WTC11 (cell line): ENCODE measurements at regions not wholly inside any gene's neighbourhood (a gene's known extent, or its start where the extent isn't known, plus 50 kb on each side); places are given as distances from the start of the nearest gene placed in this dataset.

Source experiments
- ATAC-seq: fragments of 200-7000 bp; cut with Tn5 transposase; 2 replicates; pipeline ENCODE4 v1.10.0; 2021; ENCODE audit warnings: mild to moderate bottlenecking, moderate library complexity
- CTCF ChIA-PET: fragments of 300-600 bp; sonication (Branson Sonifier 250); formaldehyde crosslinking; loops from one replicate; lab custom pipeline; 2021; ENCODE audit warnings: antibody characterized with exemption; lab: Charles Lee
- POLR2A ChIA-PET: fragments of 350-600 bp; sonication (Branson Sonifier 250); formaldehyde crosslinking; loops from one replicate; lab custom pipeline; 2021; ENCODE audit warnings: antibody characterized with exemption; lab: Charles Lee
- DNase-seq: peaks from one replicate; pipeline ENCODE4 v3.0.0; 2021; ENCODE audit warnings: low spot score
- H3K27ac Mint-ChIP-seq: 2 replicates; pipeline ENCODE4 v1.8.0; 2021; ENCODE audit warnings: mixed read lengths
- H3K27me3 Mint-ChIP-seq: 2 replicates; pipeline ENCODE4 v1.8.0; 2021; ENCODE audit warnings: low read depth, mild to moderate bottlenecking, moderate library complexity, mixed read lengths
- H3K36me3 Mint-ChIP-seq: 2 replicates; pipeline ENCODE4 v1.8.0; 2021; ENCODE audit warnings: mixed read lengths
- H3K4me1 Mint-ChIP-seq: 2 replicates; pipeline ENCODE4 v1.8.0; 2022; ENCODE audit warnings: mixed read lengths
- H3K4me3 Mint-ChIP-seq: 2 replicates; pipeline ENCODE4 v1.8.0; 2021; ENCODE audit warnings: mild to moderate bottlenecking, moderate library complexity, mixed read lengths
- H3K9me3 Mint-ChIP-seq: 2 replicates; pipeline ENCODE4 v1.8.0; 2021; ENCODE audit warnings: mixed read lengths
- CBFB ChIP-seq: sonication (generic); formaldehyde crosslinking; IDR thresholded peaks from 2 replicates; pipeline ENCODE4 v1.8.1; 2022; ENCODE audit warnings: mild to moderate bottlenecking, low read depth, missing genetic modification reagents
- CDX4 ChIP-seq: fragments of 250-450 bp; sonication (Bioruptor Pico); IDR thresholded peaks from 2 replicates; pipeline ENCODE4 v1.9.0; 2021; ENCODE audit warnings: moderate library complexity, mild to moderate bottlenecking, inconsistent platforms, borderline replicate concordance
- E2F1 ChIP-seq: sonication (generic); formaldehyde crosslinking; IDR thresholded peaks from 2 replicates; pipeline ENCODE4 v1.8.0; 2022; ENCODE audit warnings: mild to moderate bottlenecking, missing genetic modification reagents
- E2F4 ChIP-seq: sonication (generic); formaldehyde crosslinking; IDR thresholded peaks from 2 replicates; pipeline ENCODE4 v1.8.1; 2022; ENCODE audit warnings: low read depth, mild to moderate bottlenecking, moderate library complexity, missing genetic modification reagents, borderline replicate concordance
- ETV6 ChIP-seq: sonication (generic); formaldehyde crosslinking; IDR thresholded peaks from 2 replicates; pipeline ENCODE4 v1.8.1; 2022; ENCODE audit warnings: mild to moderate bottlenecking, missing genetic modification reagents
- FOXP1 ChIP-seq: sonication (generic); formaldehyde crosslinking; IDR thresholded peaks from 2 replicates; pipeline ENCODE4 v1.8.0; 2022; ENCODE audit warnings: missing genetic modification reagents, mild to moderate bottlenecking, moderate library complexity, borderline replicate concordance
- GRHL2 ChIP-seq: fragments of 250-450 bp; sonication (Bioruptor Pico); IDR thresholded peaks from 2 replicates; pipeline ENCODE4 v1.8.0; 2022; ENCODE audit warnings: mild to moderate bottlenecking, moderate library complexity; ENCODE audit not compliant: insufficient replicate concordance, severe bottlenecking
- HMGA2 ChIP-seq: fragments of 250-450 bp; sonication (Bioruptor Pico); IDR thresholded peaks from 2 replicates; pipeline ENCODE4 v1.4.0; 2021; ENCODE audit warnings: mild to moderate bottlenecking, moderate library complexity
- IRF2 ChIP-seq: sonication (generic); formaldehyde crosslinking; IDR thresholded peaks from 2 replicates; pipeline ENCODE4 v1.8.0; 2022; ENCODE audit warnings: low read depth, missing genetic modification reagents, borderline replicate concordance
- MAX ChIP-seq: sonication (generic); formaldehyde crosslinking; IDR thresholded peaks from 2 replicates; pipeline ENCODE4 v1.8.0; 2022; ENCODE audit warnings: mild to moderate bottlenecking, missing genetic modification reagents
- NFE2L1 ChIP-seq: sonication (generic); formaldehyde crosslinking; IDR thresholded peaks from 2 replicates; pipeline ENCODE4 v1.8.1; 2023; ENCODE audit warnings: missing genetic modification reagents
- NFYB ChIP-seq: sonication (generic); formaldehyde crosslinking; conservative IDR thresholded peaks from 2 replicates; pipeline ENCODE4 v1.8.0; 2022; ENCODE audit warnings: low read depth, missing genetic modification reagents
- NR3C1 ChIP-seq: sonication (generic); formaldehyde crosslinking; conservative IDR thresholded peaks from 2 replicates; pipeline ENCODE4 v1.8.1; 2023; ENCODE audit warnings: low read depth, mild to moderate bottlenecking, missing genetic modification reagents
- OVOL2 ChIP-seq: fragments of 250-450 bp; sonication (Bioruptor Pico); IDR thresholded peaks from 2 replicates; pipeline ENCODE4 v1.9.0; 2021; ENCODE audit warnings: mild to moderate bottlenecking, borderline replicate concordance
- PRDM15 ChIP-seq: sonication (generic); formaldehyde crosslinking; IDR thresholded peaks from 2 replicates; pipeline ENCODE4 v1.8.0; 2022; ENCODE audit warnings: missing genetic modification reagents
- SMAD4 ChIP-seq: sonication (generic); formaldehyde crosslinking; IDR thresholded peaks from 2 replicates; pipeline ENCODE4 v1.8.0; 2022; ENCODE audit warnings: mild to moderate bottlenecking, missing genetic modification reagents
- SP1 ChIP-seq: sonication (generic); formaldehyde crosslinking; conservative IDR thresholded peaks from 2 replicates; pipeline ENCODE4 v1.8.1; 2022; ENCODE audit warnings: missing genetic modification reagents
- STAT6 ChIP-seq: sonication (generic); formaldehyde crosslinking; conservative IDR thresholded peaks from 2 replicates; pipeline ENCODE4 v1.8.1; 2023; ENCODE audit warnings: mild to moderate bottlenecking, low read depth, missing genetic modification reagents, moderate library complexity
- TEAD4 ChIP-seq: sonication (generic); formaldehyde crosslinking; IDR thresholded peaks from 2 replicates; pipeline ENCODE4 v1.8.0; 2022; ENCODE audit warnings: mild to moderate bottlenecking, missing genetic modification reagents
- ZNF138 ChIP-seq: sonication (generic); formaldehyde crosslinking; conservative IDR thresholded peaks from 2 replicates; pipeline ENCODE4 v1.8.1; 2022; ENCODE audit warnings: mild to moderate bottlenecking, moderate library complexity, missing genetic modification reagents
- ZNF281 ChIP-seq: sonication (generic); formaldehyde crosslinking; IDR thresholded peaks from 2 replicates; pipeline ENCODE4 v1.8.0; 2023; ENCODE audit warnings: mild to moderate bottlenecking, missing genetic modification reagents
- ZNF671 ChIP-seq: fragments of 250-450 bp; sonication (Bioruptor Pico); IDR thresholded peaks from 2 replicates; pipeline ENCODE4 v1.8.0; 2021; ENCODE audit warnings: mild to moderate bottlenecking
- ZSCAN18 ChIP-seq: fragments of 250-450 bp; sonication (Bioruptor Pico); IDR thresholded peaks from 2 replicates; pipeline ENCODE4 v2.1.2; 2022; ENCODE audit warnings: mild to moderate bottlenecking, moderate library complexity

GRCh38 chr6:113416170-113416569 is 441.0 kb upstream of the MARCKS start (continued):
- no peak for TF ChIP-seq ZNF281
- no peak for TF ChIP-seq CBFB (CRISPR knock-in tag)
- no peak for TF ChIP-seq NFE2L1
- TF ChIP-seq NR3C1, result no peak

- H3K4me3 Mint-ChIP-seq, result no peak overlapping the region
- POLR2A ChIA-PET, result no interaction called here
- H3K27me3 Mint-ChIP-seq, result no peaks in the 10 kb centered on the region
- CTCF ChIA-PET, result no interaction called here
- H3K27ac Mint-ChIP-seq, result no peak overlapping the region
- H3K4me1 Mint-ChIP-seq, result no peaks in the 10 kb centered on the region
- no peak for DNase-seq
- ATAC-seq, result no peak
- H3K36me3 Mint-ChIP-seq, result no peaks in the 10 kb centered on the region
- peaks cover 8% of the 10 kb centered on the region; the same call in 1 of the 2 replicates for H3K9me3 Mint-ChIP-seq
- TF ChIP-seq OVOL2 (CRISPR knock-in tag) (no peak), SP1 (CRISPR knock-in tag) (no peak), MAX (CRISPR knock-in tag) (no peak), ZSCAN18 (CRISPR knock-in tag) (no peak), E2F4 (no peak), CDX4 (CRISPR knock-in tag) (no peak), ETV6 (no peak), HMGA2 (CRISPR knock-in tag) (no peak), ZNF138 (CRISPR knock-in tag) (no peak), IRF2 (CRISPR knock-in tag) (no peak), ZNF671 (CRISPR knock-in tag) (no peak), FOXP1 (CRISPR knock-in tag) (no peak), PRDM15 (CRISPR knock-in tag) (no peak), NFYB (CRISPR knock-in tag) (no peak), NFE2L1 (no peak), E2F1 (CRISPR knock-in tag) (no peak), SMAD4 (CRISPR knock-in tag) (no peak), TEAD4 (CRISPR knock-in tag) (no peak), STAT6 (no peak), GRHL2 (CRISPR knock-in tag) (no peak)
Observed at GRCh38 chr6:113420290-113420689, 436.9 kb upstream of the MARCKS start.
